Endothelial cell of hepatic sinusoid (primary cell): ENCODE measurements at regions not wholly inside any gene's neighbourhood (a gene's known extent, or its start where the extent isn't known, plus 50 kb on each side); places are given as distances from the start of the nearest gene placed in this dataset.
"Not testable (repeated sequence)": the region's sequence is repeated elsewhere in the genome, so short reads cannot be mapped to it uniquely, and the experiment has no call there.

Experiments
- in situ Hi-C: cut with HindIII; loops from 2 replicates; pipeline ENCODE4 v1.10.0; 2017; ENCODE audit warnings: low sequenced_read_pairs

GRCh38 chr20:23142162-23143050, 56.3 kb upstream of the CD93 start:
- in situ Hi-C loops: no loop called here

GRCh38 chr20:23141450-23142161, 55.5 kb upstream of the CD93 start:
- in situ Hi-C loops: no loop called here

GRCh38 chr20:23140991-23141390, 54.9 kb upstream of the CD93 start:
- in situ Hi-C loops: no loop called here

- in situ Hi-C loops: not testable (repeated sequence)
Observed at GRCh38 chr20:23139984-23140383, 53.9 kb upstream of the CD93 start.

- in situ Hi-C loops: no loop called here
Observed at GRCh38 chr20:23139524-23139923, 53.4 kb upstream of the CD93 start.

GRCh38 chr20:23138682-23139081, 52.6 kb upstream of the CD93 start:
- in situ Hi-C loops: no loop called here

GRCh38 chr20:23138226-23138625, 52.1 kb upstream of the CD93 start:
- in situ Hi-C loops: no loop called here

- in situ Hi-C loops: no loop called here
Observed at GRCh38 chr20:23136893-23137745, 51.0 kb upstream of the CD93 start.

- in situ Hi-C loops: no loop called here
Observed at GRCh38 chr20:23135449-23136420, 49.6 kb upstream of the CD93 start.
